Liver (tissue), 8 donors: ENCODE measurements at regions not wholly inside any gene's neighbourhood (a gene's known extent, or its start where the extent isn't known, plus 50 kb on each side); places are given as distances from the start of the nearest gene placed in this dataset.

Experiments used
- DNase-seq: peaks from one replicate; pipeline ENCODE4 v3.0.0-alpha.2; 2017; ENCODE audit warnings: low spot score
- H3K27ac ChIP-seq, 2 donors: one replicate each; pipeline ENCODE4 v1.7.0; 2013; ENCODE audit warnings: inconsistent platforms in 2 of 2, low read length in 2 of 2, control low read depth in 1 of 2, low read depth in 1 of 2, mild to moderate bottlenecking in 1 of 2
- H3K27me3 ChIP-seq, 4 donors: one replicate each; pipeline versions ENCODE4 v1.6.1 to v1.7.0; 2013; ENCODE audit warnings: low read length in 3 of 4, inconsistent platforms in 1 of 4, mild to moderate bottlenecking in 1 of 4, moderate library complexity in 1 of 4; ENCODE audit not compliant: control insufficient read depth in 4 of 4, insufficient read depth in 4 of 4
- H3K36me3 ChIP-seq, 4 donors: one replicate each; pipeline versions ENCODE4 v1.6.1 to v1.7.0; 2013; ENCODE audit warnings: low read length in 3 of 4, mild to moderate bottlenecking in 3 of 4, low read depth in 1 of 4, moderate library complexity in 1 of 4; ENCODE audit not compliant: control insufficient read depth in 4 of 4, insufficient read depth in 3 of 4
- H3K4me1 ChIP-seq, 4 donors: one replicate each; pipeline versions ENCODE4 v1.6.1 to v1.7.0; 2013; ENCODE audit warnings: low read length in 3 of 4, mild to moderate bottlenecking in 3 of 4, moderate library complexity in 1 of 4; ENCODE audit not compliant: control insufficient read depth in 4 of 4, insufficient read depth in 4 of 4
- H3K4me3 ChIP-seq, 3 donors: one replicate each; pipeline versions ENCODE4 v1.6.1 to v1.7.0; 2013; ENCODE audit warnings: low read length in 3 of 3, control low read depth in 1 of 3, low read depth in 1 of 3, mild to moderate bottlenecking in 1 of 3
- H3K9ac ChIP-seq, 2 donors: one replicate each; pipeline ENCODE4 v1.7.0; 2013; ENCODE audit warnings: low read length in 2 of 2, mild to moderate bottlenecking in 2 of 2, moderate library complexity in 2 of 2, control low read depth in 1 of 2, low read depth in 1 of 2
- H3K9me3 ChIP-seq, 4 donors: one replicate each; pipeline versions ENCODE4 v1.6.1 to v1.7.0; 2013; ENCODE audit warnings: low read length in 3 of 4; ENCODE audit not compliant: control insufficient read depth in 4 of 4
- EGR1 ChIP-seq, 2 donors: IDR thresholded peaks; 2 replicates each; pipeline ENCODE4 v1.6.1; 2016 to 2018; ENCODE audit warnings: antibody characterized with exemption in 2 of 2, low read depth in 2 of 2
- FOXA2 ChIP-seq: IDR thresholded peaks from 2 replicates; pipeline ENCODE4 v1.6.1; 2016; ENCODE audit warnings: antibody characterized with exemption
- GABPA ChIP-seq, 2 donors: IDR thresholded peaks in 1 of 2; conservative IDR thresholded peaks in 1 of 2; 2 replicates each; pipeline ENCODE4 v1.6.1; 2016; ENCODE audit warnings: antibody characterized with exemption in 2 of 2, mild to moderate bottlenecking in 1 of 2, moderate library complexity in 1 of 2
- HNF4A ChIP-seq, 2 donors: conservative IDR thresholded peaks; 2 replicates each; pipeline ENCODE4 v1.6.1; 2016; ENCODE audit warnings: antibody characterized with exemption in 2 of 2, mild to moderate bottlenecking in 2 of 2
- HNF4G ChIP-seq: IDR thresholded peaks from 2 replicates; pipeline ENCODE4 v1.6.1; 2016; ENCODE audit warnings: antibody characterized with exemption
- JUND ChIP-seq, 2 donors: IDR thresholded peaks; 2 replicates each; pipeline ENCODE4 v1.6.1; 2016; ENCODE audit warnings: antibody characterized with exemption in 2 of 2
- NR2F2 ChIP-seq: IDR thresholded peaks from 2 replicates; pipeline ENCODE4 v1.6.1; 2016; ENCODE audit warnings: antibody characterized with exemption
- RAD21 ChIP-seq, 2 donors: IDR thresholded peaks; 2 replicates each; pipeline ENCODE4 v1.6.1; 2016; ENCODE audit warnings: antibody characterized with exemption in 2 of 2, mild to moderate bottlenecking in 2 of 2
- RXRA ChIP-seq, 2 donors: IDR thresholded peaks; 2 replicates each; pipeline ENCODE4 v1.6.1; 2017 to 2018; ENCODE audit warnings: antibody characterized with exemption in 2 of 2, mild to moderate bottlenecking in 1 of 2
- SP1 ChIP-seq: IDR thresholded peaks from 2 replicates; pipeline ENCODE4 v1.6.1; 2018; ENCODE audit warnings: antibody characterized with exemption, mild to moderate bottlenecking
- TAF1 ChIP-seq: conservative IDR thresholded peaks from 2 replicates; pipeline ENCODE4 v1.6.1; 2016; ENCODE audit warnings: antibody characterized with exemption, mild to moderate bottlenecking
- YY1 ChIP-seq: IDR thresholded peaks from 2 replicates; pipeline ENCODE4 v1.6.1; 2016; ENCODE audit warnings: antibody characterized with exemption, mild to moderate bottlenecking
- WGBS: extraction: QIAGEN DNeasy Blood & Tissue Kit; methylation state at CpG from one replicate; pipeline ENCODE4 v1.1.7; 2013; 5-methylcytosine and 5-hydroxymethylcytosine counted together
- TF ChIP-seq, protein P1 (sequence below): IDR thresholded peaks from 2 replicates; pipeline ENCODE4 v1.6.1; 2016; ENCODE audit warnings: antibody characterized with exemption
- TF ChIP-seq, protein P2 (sequence below): IDR thresholded peaks from 2 replicates; pipeline ENCODE4 v1.6.1; 2016; ENCODE audit warnings: antibody characterized with exemption
- TF ChIP-seq, protein P3 (sequence below): IDR thresholded peaks from 2 replicates; pipeline ENCODE4 v1.6.1; 2016; ENCODE audit warnings: antibody characterized with exemption, mild to moderate bottlenecking
- TF ChIP-seq, protein P4 (sequence below): fragments of 150-350 bp; IDR thresholded peaks from 2 replicates; pipeline ENCODE4 v1.5.1; 2017; ENCODE audit warnings: improper control_type of control experiment, low read depth, low read length; ENCODE audit not compliant: missing input control
- TF ChIP-seq, protein P5 (sequence below): IDR thresholded peaks from 2 replicates; pipeline ENCODE4 v1.6.1; 2016; ENCODE audit warnings: antibody characterized with exemption
- donor health status: healthy.
- donor health status: healthy.
- donor health status: healthy.
- donor health status: healthy.
- donor health status: healthy.

DNA sequence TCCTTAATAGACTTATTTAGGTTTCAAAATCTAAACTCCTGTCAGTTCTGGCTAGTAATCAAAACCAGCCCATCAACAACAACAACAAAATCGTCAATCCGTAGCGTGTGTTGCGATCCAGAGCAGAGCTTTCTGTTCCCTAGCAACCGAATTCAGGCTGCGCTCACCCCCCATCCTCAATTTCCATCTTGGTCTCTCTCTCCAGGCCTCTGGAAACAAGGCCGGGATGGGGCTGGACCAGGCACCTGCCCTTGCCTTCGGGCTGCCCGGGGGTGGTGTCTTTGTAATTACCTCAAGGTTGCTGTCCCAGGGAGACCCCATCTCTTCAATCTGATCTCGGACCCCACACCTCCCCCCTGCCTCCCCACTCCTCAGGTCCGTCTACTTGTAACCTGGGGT is 1341.5 kb downstream of the BRD1 start:
- Histone ChIP-seq H3K4me1 (peaks cover 0 to 5% (median under 1%) of the 10 kb centered on the region in 4 donors), H3K9ac (no peak overlapping the region), H3K4me3 (no peak overlapping the region), H3K27me3 (peaks cover 3 to 17% (median 11%) of the 10 kb centered on the region in 4 donors), H3K36me3 (no peaks in the 10 kb centered on the region), H3K9me3 (no peaks in the 10 kb centered on the region), H3K27ac (no peak overlapping the region)
- WGBS = 54% methylated on average over 11 of the region's 11 CpGs
- TF ChIP-seq, protein P1, sequence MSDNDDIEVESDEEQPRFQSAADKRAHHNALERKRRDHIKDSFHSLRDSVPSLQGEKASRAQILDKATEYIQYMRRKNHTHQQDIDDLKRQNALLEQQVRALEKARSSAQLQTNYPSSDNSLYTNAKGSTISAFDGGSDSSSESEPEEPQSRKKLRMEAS = no peak
- no peak for TF ChIP-seq JUND (IDR thresholded peaks at IDR 0.05)
- no peak for TF ChIP-seq TAF1
- DNase-seq = no peak

DNA sequence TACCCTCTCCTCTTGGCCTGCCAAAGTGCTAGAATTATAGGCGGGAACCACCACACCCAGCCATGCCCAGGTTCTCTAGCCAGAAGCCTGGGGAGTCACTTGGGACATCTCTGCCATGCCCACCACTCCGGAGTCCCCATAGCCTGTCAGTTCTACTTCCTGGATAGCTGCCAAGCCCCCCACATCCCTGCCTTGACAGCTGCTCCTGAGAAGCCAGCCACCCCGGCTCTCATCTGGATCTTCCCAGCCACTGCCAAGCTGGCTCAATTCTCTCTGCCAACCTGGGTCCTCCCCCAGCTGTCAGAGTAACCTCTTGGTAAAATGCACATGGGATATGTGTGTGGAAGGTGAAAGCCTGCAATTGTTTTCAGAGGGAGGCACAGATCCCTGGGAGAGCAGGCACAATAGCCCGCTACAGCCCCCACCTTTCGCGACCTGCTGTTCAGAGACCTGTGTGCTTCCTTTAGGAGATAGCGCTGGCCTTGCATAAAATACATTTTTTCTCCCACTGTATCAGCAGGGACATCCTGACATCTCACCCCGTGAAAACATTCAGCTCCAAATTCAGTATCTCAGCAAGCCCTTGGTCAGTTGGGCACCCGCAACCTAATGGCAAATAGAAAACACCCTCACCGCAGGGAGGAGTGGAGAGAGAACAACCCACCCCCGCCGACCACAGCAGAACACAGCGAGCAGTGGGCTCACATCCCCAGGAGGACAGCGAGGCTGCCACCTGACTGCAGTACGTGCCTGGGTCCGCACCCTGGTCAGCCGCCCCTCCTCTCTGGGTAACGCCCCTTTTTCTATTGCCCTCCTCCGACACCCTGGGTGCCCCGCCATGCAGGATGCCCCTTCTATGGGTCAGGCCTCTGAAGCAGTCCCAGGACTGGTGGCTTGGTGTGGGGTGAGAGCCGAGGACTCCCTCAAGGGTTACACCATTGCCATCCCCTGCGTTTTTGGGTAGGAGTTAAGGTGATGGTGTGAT is 1342.2 kb downstream of the BRD1 start:
- Histone ChIP-seq H3K27me3 (peaks cover 3 to 13% (median 7%) of the 10 kb centered on the region in 4 donors), H3K9me3 (no peaks in the 10 kb centered on the region), H3K9ac (no peak overlapping the region), H3K27ac (no peak overlapping the region), H3K4me1 (peaks cover 0 to 5% (median under 1%) of the 10 kb centered on the region in 4 donors), H3K4me3 (no peak overlapping the region), H3K36me3 (no peaks in the 10 kb centered on the region)
- no peak for TF ChIP-seq RXRA (IDR thresholded peaks at IDR 0.05)
- TF ChIP-seq GABPA (IDR thresholded peaks at IDR 0.05 in 1 of 2, conservative IDR thresholded peaks at IDR 0.05 in 1 of 2) = no peak
- WGBS = 49% methylated on average over 22 of the region's 22 CpGs
- DNase-seq = no peak

DNA sequence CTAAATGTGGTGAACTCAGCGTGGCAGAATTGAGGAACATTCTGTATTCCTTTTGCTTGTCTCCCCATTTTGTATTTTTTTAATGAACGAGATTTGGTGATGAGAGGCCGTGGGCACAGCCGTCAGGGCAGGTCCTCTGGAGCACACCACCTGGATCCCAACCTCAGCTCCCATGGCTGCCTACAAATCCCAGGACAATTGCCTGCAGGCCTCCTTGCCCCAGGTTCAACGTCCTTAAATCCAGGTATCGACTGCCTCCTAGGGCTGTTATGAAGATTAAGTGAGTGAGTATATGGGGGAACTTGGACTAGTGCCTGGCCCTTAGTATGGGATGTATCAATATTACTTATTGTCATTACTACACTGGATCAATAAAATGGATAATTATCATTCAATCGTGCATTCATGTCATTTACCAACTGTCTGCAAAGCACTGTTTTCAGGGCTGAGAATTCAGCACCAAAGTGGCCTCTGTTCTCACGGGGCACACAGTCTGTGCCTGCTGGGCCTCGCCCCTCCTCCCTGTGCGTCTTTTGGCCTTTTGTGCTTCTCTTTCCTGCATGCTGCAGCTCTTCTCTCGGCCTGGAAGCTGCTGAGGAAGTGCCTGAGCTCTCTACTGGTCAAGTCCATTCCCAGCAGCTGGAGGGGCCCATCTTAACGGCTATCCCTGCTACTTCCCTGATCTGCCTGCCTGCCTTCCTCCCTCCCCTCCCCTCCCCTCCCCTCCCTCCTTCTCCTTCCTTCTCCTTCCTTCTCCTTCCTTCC is 1343.7 kb downstream of the BRD1 start:
- H3K27ac ChIP-seq = no peak overlapping the region
- H3K9me3 ChIP-seq = no peaks in the 10 kb centered on the region
- peaks cover 3 to 6% (median 3%) of the 10 kb centered on the region in 4 donors for H3K27me3 ChIP-seq
- no peaks in the 10 kb centered on the region for H3K36me3 ChIP-seq
- 46% methylated on average over 12 of the region's 12 CpGs for WGBS
- no peak overlapping the region for H3K4me3 ChIP-seq
- no peak overlapping the region for H3K9ac ChIP-seq
- H3K4me1 ChIP-seq = no peaks in the 10 kb centered on the region
- no peak for DNase-seq
- TF ChIP-seq TAF1 (no peak), EGR1 (IDR thresholded peaks at IDR 0.05; ENCODE audit: low read depth in 2 of 2) (no peak), HNF4A (conservative IDR thresholded peaks at IDR 0.05) (no peak), RXRA (IDR thresholded peaks at IDR 0.05) (no peak), GABPA (IDR thresholded peaks at IDR 0.05 in 1 of 2, conservative IDR thresholded peaks at IDR 0.05 in 1 of 2) (no peak), YY1 (no peak), HNF4G (no peak), NR2F2 (no peak), RAD21 (IDR thresholded peaks at IDR 0.05) (no peak), FOXA2 (no peak), JUND (IDR thresholded peaks at IDR 0.05) (no peak), SP1 (no peak)
- TF ChIP-seq, protein P2, sequence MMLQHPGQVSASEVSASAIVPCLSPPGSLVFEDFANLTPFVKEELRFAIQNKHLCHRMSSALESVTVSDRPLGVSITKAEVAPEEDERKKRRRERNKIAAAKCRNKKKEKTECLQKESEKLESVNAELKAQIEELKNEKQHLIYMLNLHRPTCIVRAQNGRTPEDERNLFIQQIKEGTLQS = no peak
- TF ChIP-seq, protein P3, sequence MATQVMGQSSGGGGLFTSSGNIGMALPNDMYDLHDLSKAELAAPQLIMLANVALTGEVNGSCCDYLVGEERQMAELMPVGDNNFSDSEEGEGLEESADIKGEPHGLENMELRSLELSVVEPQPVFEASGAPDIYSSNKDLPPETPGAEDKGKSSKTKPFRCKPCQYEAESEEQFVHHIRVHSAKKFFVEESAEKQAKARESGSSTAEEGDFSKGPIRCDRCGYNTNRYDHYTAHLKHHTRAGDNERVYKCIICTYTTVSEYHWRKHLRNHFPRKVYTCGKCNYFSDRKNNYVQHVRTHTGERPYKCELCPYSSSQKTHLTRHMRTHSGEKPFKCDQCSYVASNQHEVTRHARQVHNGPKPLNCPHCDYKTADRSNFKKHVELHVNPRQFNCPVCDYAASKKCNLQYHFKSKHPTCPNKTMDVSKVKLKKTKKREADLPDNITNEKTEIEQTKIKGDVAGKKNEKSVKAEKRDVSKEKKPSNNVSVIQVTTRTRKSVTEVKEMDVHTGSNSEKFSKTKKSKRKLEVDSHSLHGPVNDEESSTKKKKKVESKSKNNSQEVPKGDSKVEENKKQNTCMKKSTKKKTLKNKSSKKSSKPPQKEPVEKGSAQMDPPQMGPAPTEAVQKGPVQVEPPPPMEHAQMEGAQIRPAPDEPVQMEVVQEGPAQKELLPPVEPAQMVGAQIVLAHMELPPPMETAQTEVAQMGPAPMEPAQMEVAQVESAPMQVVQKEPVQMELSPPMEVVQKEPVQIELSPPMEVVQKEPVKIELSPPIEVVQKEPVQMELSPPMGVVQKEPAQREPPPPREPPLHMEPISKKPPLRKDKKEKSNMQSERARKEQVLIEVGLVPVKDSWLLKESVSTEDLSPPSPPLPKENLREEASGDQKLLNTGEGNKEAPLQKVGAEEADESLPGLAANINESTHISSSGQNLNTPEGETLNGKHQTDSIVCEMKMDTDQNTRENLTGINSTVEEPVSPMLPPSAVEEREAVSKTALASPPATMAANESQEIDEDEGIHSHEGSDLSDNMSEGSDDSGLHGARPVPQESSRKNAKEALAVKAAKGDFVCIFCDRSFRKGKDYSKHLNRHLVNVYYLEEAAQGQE = no peak
- TF ChIP-seq, protein P4, sequence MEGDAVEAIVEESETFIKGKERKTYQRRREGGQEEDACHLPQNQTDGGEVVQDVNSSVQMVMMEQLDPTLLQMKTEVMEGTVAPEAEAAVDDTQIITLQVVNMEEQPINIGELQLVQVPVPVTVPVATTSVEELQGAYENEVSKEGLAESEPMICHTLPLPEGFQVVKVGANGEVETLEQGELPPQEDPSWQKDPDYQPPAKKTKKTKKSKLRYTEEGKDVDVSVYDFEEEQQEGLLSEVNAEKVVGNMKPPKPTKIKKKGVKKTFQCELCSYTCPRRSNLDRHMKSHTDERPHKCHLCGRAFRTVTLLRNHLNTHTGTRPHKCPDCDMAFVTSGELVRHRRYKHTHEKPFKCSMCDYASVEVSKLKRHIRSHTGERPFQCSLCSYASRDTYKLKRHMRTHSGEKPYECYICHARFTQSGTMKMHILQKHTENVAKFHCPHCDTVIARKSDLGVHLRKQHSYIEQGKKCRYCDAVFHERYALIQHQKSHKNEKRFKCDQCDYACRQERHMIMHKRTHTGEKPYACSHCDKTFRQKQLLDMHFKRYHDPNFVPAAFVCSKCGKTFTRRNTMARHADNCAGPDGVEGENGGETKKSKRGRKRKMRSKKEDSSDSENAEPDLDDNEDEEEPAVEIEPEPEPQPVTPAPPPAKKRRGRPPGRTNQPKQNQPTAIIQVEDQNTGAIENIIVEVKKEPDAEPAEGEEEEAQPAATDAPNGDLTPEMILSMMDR = no peak
- TF ChIP-seq, protein P5, sequence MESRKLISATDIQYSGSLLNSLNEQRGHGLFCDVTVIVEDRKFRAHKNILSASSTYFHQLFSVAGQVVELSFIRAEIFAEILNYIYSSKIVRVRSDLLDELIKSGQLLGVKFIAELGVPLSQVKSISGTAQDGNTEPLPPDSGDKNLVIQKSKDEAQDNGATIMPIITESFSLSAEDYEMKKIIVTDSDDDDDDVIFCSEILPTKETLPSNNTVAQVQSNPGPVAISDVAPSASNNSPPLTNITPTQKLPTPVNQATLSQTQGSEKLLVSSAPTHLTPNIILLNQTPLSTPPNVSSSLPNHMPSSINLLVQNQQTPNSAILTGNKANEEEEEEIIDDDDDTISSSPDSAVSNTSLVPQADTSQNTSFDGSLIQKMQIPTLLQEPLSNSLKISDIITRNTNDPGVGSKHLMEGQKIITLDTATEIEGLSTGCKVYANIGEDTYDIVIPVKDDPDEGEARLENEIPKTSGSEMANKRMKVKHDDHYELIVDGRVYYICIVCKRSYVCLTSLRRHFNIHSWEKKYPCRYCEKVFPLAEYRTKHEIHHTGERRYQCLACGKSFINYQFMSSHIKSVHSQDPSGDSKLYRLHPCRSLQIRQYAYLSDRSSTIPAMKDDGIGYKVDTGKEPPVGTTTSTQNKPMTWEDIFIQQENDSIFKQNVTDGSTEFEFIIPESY = no peak
- TF ChIP-seq, protein P1 = no peak
